ENCODE measurements at regions not wholly inside any gene's neighbourhood (a gene's known extent, or its start where the extent isn't known, plus 50 kb on each side); places are given as distances from the start of the nearest gene placed in this dataset.

DNA sequence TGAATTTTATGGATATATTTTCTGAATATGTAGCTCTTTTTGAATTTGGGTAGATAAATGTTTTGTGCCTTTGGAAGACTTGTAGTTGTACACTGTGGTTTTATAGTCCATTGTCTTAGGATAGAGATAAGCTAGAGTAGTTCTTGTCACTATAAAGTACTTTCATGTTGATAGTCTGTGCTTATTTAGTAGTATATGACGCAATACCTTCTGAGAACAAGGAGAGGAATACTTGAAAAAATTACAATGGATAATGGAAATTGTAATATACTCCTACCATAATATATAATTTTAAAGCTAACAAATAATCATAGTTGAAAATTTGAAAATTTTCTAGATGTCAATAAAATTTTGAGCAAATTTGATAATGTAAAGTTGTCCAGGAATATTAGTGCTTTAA, 664.0 kb downstream of the TLE4 start:
- TF ChIP-seq CTCF (IDR thresholded peaks at IDR 0.05) (no peak), POLR2AphosphoS5 (IDR thresholded peaks at IDR 0.05) (no peak), POLR2A (IDR thresholded peaks at IDR 0.05) (no peak), EP300 (IDR thresholded peaks at IDR 0.05; ENCODE audit: low read depth) (no peak)

Measured in transverse colon (tissue), 4 donors.